SK-N-SH (cell line): ENCODE measurements at regions not wholly inside any gene's neighbourhood (a gene's known extent, or its start where the extent isn't known, plus 50 kb on each side); places are given as distances from the start of the nearest gene placed in this dataset.
A peak's percentile ranks its signal among the peaks of the same experiment; 100 is the strongest.

Experiments used
- CTCF ChIA-PET: fragments of 300-600, 350-600 bp; formaldehyde crosslinking; extraction: SDS; loops from one replicate; lab custom pipeline; 2021; lab: Yijun Ruan, JAX
- POLR2A ChIA-PET: fragments of 350-600 bp; sonication (Branson Sonifier 250); formaldehyde crosslinking; extraction: SDS; loops from one replicate; lab custom pipeline; 2020; ENCODE audit warnings: antibody characterized with exemption, inconsistent platforms; lab: Yijun Ruan, JAX
- DNase-seq: peaks from one replicate; pipeline ENCODE4 v3.0.0; 2012
- H2AFZ ChIP-seq: fragments of 200-600 bp; sonication (generic); 2 replicates; pipeline ENCODE4 v1.8.1; 2016; ENCODE audit warnings: antibody characterized with exemption, mild to moderate bottlenecking, low read depth
- H3F3A ChIP-seq: fragments of 200-600 bp; sonication (generic); replicated peaks from 2 replicates; pipeline ENCODE3; 2016; ENCODE audit warnings: antibody characterized with exemption, mild to moderate bottlenecking; ENCODE audit not compliant: insufficient read depth
- H3K27ac ChIP-seq, 2 experiments: fragments of 200-500 bp in 1 of 2; fragments of 200-600 bp in 1 of 2; sonication (Bioruptor generic) in 1 of 2; sonication (generic), shearing (Covaris generic) in 1 of 2; 2 replicates each; pipeline versions ENCODE4 v1.5.1 to v1.6.1; 2014 to 2016; ENCODE audit warnings: low read depth in 2 of 2, inconsistent platforms in 1 of 2, low read length in 1 of 2, mild to moderate bottlenecking in 1 of 2, mixed read lengths in 1 of 2
- H3K27me3 ChIP-seq: fragments of 200-600 bp; sonication (generic), shearing (Covaris generic); 2 replicates; pipeline ENCODE4 v1.6.1; 2016; ENCODE audit warnings: mixed run types; ENCODE audit not compliant: insufficient read depth
- H3K36me3 ChIP-seq, 2 experiments: fragments of 200-500 bp in 1 of 2; fragments of 200-600 bp in 1 of 2; sonication (Bioruptor generic) in 1 of 2; sonication (generic) in 1 of 2; replicated peaks in 1 of 2; 2 replicates each; pipeline versions ENCODE3 to v1.5.1; 2014 to 2016; ENCODE audit warnings: low read length in 1 of 2, mild to moderate bottlenecking in 1 of 2; ENCODE audit not compliant: insufficient read depth in 2 of 2, control insufficient read depth in 1 of 2
- H3K4me1 ChIP-seq, 2 experiments: fragments of 200-500 bp in 1 of 2; fragments of 200-600 bp in 1 of 2; sonication (Bioruptor generic) in 1 of 2; sonication (generic), shearing (Covaris generic) in 1 of 2; 2 replicates each; pipeline versions ENCODE4 v1.5.1 to v1.6.1; 2014 to 2016; ENCODE audit warnings: low read depth in 1 of 2, low read length in 1 of 2, mixed run types in 1 of 2; ENCODE audit not compliant: insufficient read depth in 2 of 2, control insufficient read depth in 1 of 2
- H3K4me2 ChIP-seq: fragments of 200-600 bp; sonication (generic), shearing (Covaris generic); 2 replicates; pipeline ENCODE4 v1.6.1; 2017; ENCODE audit warnings: mixed run types
- H3K4me3 ChIP-seq, 2 experiments: fragments of 200-500 bp in 1 of 2; fragments of 200-600 bp in 1 of 2; sonication (Bioruptor generic) in 1 of 2; sonication (generic), shearing (Covaris generic) in 1 of 2; 2 replicates each; pipeline versions ENCODE4 v1.5.1 to v1.8.1; 2014 to 2016; ENCODE audit warnings: low read depth in 2 of 2, inconsistent platforms in 1 of 2, low read length in 1 of 2, mild to moderate bottlenecking in 1 of 2, mixed read lengths in 1 of 2, moderate library complexity in 1 of 2
- H3K79me2 ChIP-seq: fragments of 200-600 bp; sonication (generic); 2 replicates; pipeline ENCODE4 v1.8.1; 2017; ENCODE audit warnings: mild to moderate bottlenecking; ENCODE audit not compliant: insufficient read depth
- H3K9ac ChIP-seq: fragments of 200-600 bp; sonication (generic); 2 replicates; pipeline ENCODE4 v1.6.1; 2017; ENCODE audit warnings: mixed run types
- H3K9me2 ChIP-seq: fragments of 200-600 bp; sonication (generic); 2 replicates; pipeline ENCODE4 v1.6.1; 2017; ENCODE audit warnings: mixed run types
- H3K9me3 ChIP-seq: fragments of 200-600 bp; sonication (generic); 2 replicates; pipeline ENCODE4 v1.6.1; 2017; ENCODE audit warnings: mixed run types, mild to moderate bottlenecking, moderate library complexity
- H4K20me1 ChIP-seq: fragments of 200-600 bp; sonication (generic); 2 replicates; pipeline ENCODE4 v1.6.1; 2017; ENCODE audit warnings: mild to moderate bottlenecking, mixed run types; ENCODE audit not compliant: insufficient read depth
- CHD2 ChIP-seq: fragments of 150-350 bp; IDR thresholded peaks from 2 replicates; pipeline ENCODE4 v1.6.1; 2018; ENCODE audit warnings: low read length; ENCODE audit not compliant: partially characterized antibody
- CTCF ChIP-seq: fragments of 200-600 bp; sonication (generic); IDR thresholded peaks from 2 replicates; pipeline ENCODE4 v1.6.1; 2017; ENCODE audit warnings: antibody characterized with exemption, mild to moderate bottlenecking, moderate library complexity
- ELF1 ChIP-seq: IDR thresholded peaks from 2 replicates; pipeline ENCODE4 v1.4.0; 2012
- FOSL2 ChIP-seq: IDR thresholded peaks from 2 replicates; pipeline ENCODE4 v1.4.0; 2012; ENCODE audit warnings: low read depth, mild to moderate bottlenecking, moderate library complexity, borderline replicate concordance
- FOXJ3 ChIP-seq: sonication (generic); formaldehyde crosslinking; IDR thresholded peaks from 2 replicates; pipeline ENCODE4 v1.5.1; 2020; ENCODE audit warnings: mild to moderate bottlenecking, missing genetic modification reagents
- FOXM1 ChIP-seq: IDR thresholded peaks from 2 replicates; pipeline ENCODE4 v1.4.0; 2012; ENCODE audit warnings: low read depth, mild to moderate bottlenecking
- GABPA ChIP-seq: IDR thresholded peaks from 2 replicates; pipeline ENCODE4 v1.4.0; 2012; ENCODE audit warnings: low read depth, mild to moderate bottlenecking
- GATA2 ChIP-seq: sonication (generic); formaldehyde crosslinking; IDR thresholded peaks from 2 replicates; pipeline ENCODE4 v1.5.0; 2020; ENCODE audit warnings: mild to moderate bottlenecking, missing genetic modification reagents
- IRF3 ChIP-seq: fragments of 150-350 bp; IDR thresholded peaks from 2 replicates; pipeline ENCODE4 v1.6.1; 2016; ENCODE audit warnings: mild to moderate bottlenecking, low read depth, low read length
- JUND ChIP-seq: IDR thresholded peaks from 2 replicates; pipeline ENCODE4 v1.4.0; 2012
- MEF2A ChIP-seq: IDR thresholded peaks from 2 replicates; pipeline ENCODE4 v1.4.0; 2012; ENCODE audit warnings: low read depth, borderline replicate concordance
- MXI1 ChIP-seq: IDR thresholded peaks from 2 replicates; pipeline ENCODE4 v1.6.1; 2012; ENCODE audit warnings: mild to moderate bottlenecking, low read depth, low read length, improper control_type of control experiment
- NFIC ChIP-seq: IDR thresholded peaks from 2 replicates; pipeline ENCODE4 v1.4.0; 2012; ENCODE audit warnings: borderline replicate concordance
- NRF1 ChIP-seq: IDR thresholded peaks from 2 replicates; pipeline ENCODE4 v1.6.1; 2012; ENCODE audit warnings: low read depth, mild to moderate bottlenecking, low read length
- PBX3 ChIP-seq: IDR thresholded peaks from 2 replicates; pipeline ENCODE4; 2012
- POLR2AphosphoS5 ChIP-seq: IDR thresholded peaks from 2 replicates; pipeline ENCODE4 v1.6.1; 2012; ENCODE audit warnings: low read depth, low read length
- REST ChIP-seq: IDR thresholded peaks from 2 replicates; pipeline ENCODE4 v1.6.1; 2012; ENCODE audit warnings: mild to moderate bottlenecking, low read depth, low read length, moderate library complexity
- RFX5 ChIP-seq: IDR thresholded peaks from 2 replicates; pipeline ENCODE4 v1.6.1; 2012; ENCODE audit warnings: mild to moderate bottlenecking, improper control_type of control experiment, low read length
- TCF12 ChIP-seq: IDR thresholded peaks from 2 replicates; pipeline ENCODE4 v1.4.0; 2012
- YY1 ChIP-seq: IDR thresholded peaks from 2 replicates; pipeline ENCODE4 v1.4.0; 2012; ENCODE audit warnings: low read depth, mild to moderate bottlenecking
- WGBS: methylation state at CpG from one replicate; pipeline ENCODE4 v1.1.6; 2017; ENCODE audit warnings: low lambda C conversion rate; 5-methylcytosine and 5-hydroxymethylcytosine counted together

GRCh38 chr10:4217653-4218052, 432.6 kb upstream of the KLF6 start:
- no peak for TF ChIP-seq NFIC
- TF ChIP-seq MXI1, result no peak
- TF ChIP-seq FOXJ3 (CRISPR knock-in tag), result no peak
- TF ChIP-seq PBX3, result no peak
- TF ChIP-seq RFX5, result no peak
- H2AFZ ChIP-seq, result no peak overlapping the region
- peak overlapping the region in 1 of 2 experiments; percentile 80; a peak in 1 of 4 replicates for H3K27ac ChIP-seq
- no peak for DNase-seq
- H3K36me3 ChIP-seq, result peaks cover 0 to 3% of the 10 kb centered on the region in 2 experiments
- no peaks in the 10 kb centered on the region for H3K9me2 ChIP-seq
- H3K27me3 ChIP-seq, result no peaks in the 10 kb centered on the region
- no peak overlapping the region for H3K4me3 ChIP-seq
- H3K4me2 ChIP-seq, result no peak overlapping the region
- ChIA-PET CTCF (interaction anchor here (1.2 kb wide), 1 partner anchor 26 kb away, joined by 5 read pairs; no protein-coding TSS in a partner anchor), POLR2A (no interaction called here)
- H3K79me2 ChIP-seq, result no peaks in the 10 kb centered on the region
- H3F3A ChIP-seq, result peaks cover 9% of the 10 kb centered on the region
- H4K20me1 ChIP-seq, result no peaks in the 10 kb centered on the region
- no peaks in the 10 kb centered on the region for H3K9me3 ChIP-seq
- WGBS, result 86% methylated on average over 9 of the region's 9 CpGs
- peaks cover 17 to 19% of the 10 kb centered on the region in 2 experiments; a peak in 3 of 4 replicates for H3K4me1 ChIP-seq
- H3K9ac ChIP-seq, result no peak overlapping the region

GRCh38 chr10:4217187-4217586, 432.2 kb upstream of the KLF6 start:
- H3K9me2 ChIP-seq, result no peaks in the 10 kb centered on the region
- ChIA-PET CTCF (interaction anchor here (0.6 to 1.2 kb wide), 2 partner anchors 26 to 997 kb away, joined by 3 to 5 read pairs; no protein-coding TSS in a partner anchor), POLR2A (no interaction called here)
- 69% methylated on average over 5 of the region's 5 CpGs for WGBS
- H2AFZ ChIP-seq, result no peak overlapping the region
- no peak overlapping the region for H3K4me2 ChIP-seq
- H3K4me3 ChIP-seq, result no peak overlapping the region
- H3K79me2 ChIP-seq, result no peaks in the 10 kb centered on the region
- no peaks in the 10 kb centered on the region for H3K36me3 ChIP-seq
- no peaks in the 10 kb centered on the region for H3K27me3 ChIP-seq
- DNase-seq, result no peak
- H3K27ac ChIP-seq, result peak overlapping the region; percentile 22 to 80; a peak in 2 of 4 replicates
- no peak overlapping the region for H3K9ac ChIP-seq
- TF ChIP-seq GATA2 (CRISPR knock-in tag) (no peak), NFIC (no peak), IRF3 (no peak), YY1 (no peak), POLR2AphosphoS5 (no peak), RFX5 (no peak), GABPA (no peak), FOXM1 (no peak), CTCF (no peak), NRF1 (no peak), JUND (no peak), ELF1 (no peak), CHD2 (no peak), FOXJ3 (CRISPR knock-in tag) (no peak), REST (no peak), MEF2A (no peak), TCF12 (no peak), FOSL2 (no peak)
- TF ChIP-seq, all 33 proteins: peak for 0
- peaks cover 17 to 19% of the 10 kb centered on the region in 2 experiments; a peak in 3 of 4 replicates for H3K4me1 ChIP-seq
- H4K20me1 ChIP-seq, result no peaks in the 10 kb centered on the region
- no peaks in the 10 kb centered on the region for H3K9me3 ChIP-seq
- peaks cover 9% of the 10 kb centered on the region for H3F3A ChIP-seq
